Activated CD8-positive, alpha-beta memory T cell treated with anti-CD3 and anti-CD28 coated beads, Interleukin-2, amount 10 ng/mL, durations not matched to agents 7 days and 5 days (primary cell): ENCODE measurements at regions not wholly inside any gene's neighbourhood (a gene's known extent, or its start where the extent isn't known, plus 50 kb on each side); places are given as distances from the start of the nearest gene placed in this dataset.

Source experiments
- ATAC-seq: fragments of 150-1000 bp; cut with Tn5 transposase; one replicate; pipeline ENCODE4 v1.10.0; 2021; ENCODE audit warnings: moderate library complexity
- CTCF ChIA-PET: fragments of 350-600 bp; sonication (Branson Sonifier 250); formaldehyde crosslinking; loops from one replicate; lab custom pipeline; 2021; ENCODE audit warnings: antibody characterized with exemption; lab: Charles Lee
- DNase-seq: peaks from one replicate; pipeline ENCODE4 v3.0.0-alpha.2; 2020
- H3K27ac Mint-ChIP-seq: one replicate; pipeline ENCODE4 v1.8.0; 2021; ENCODE audit warnings: mild to moderate bottlenecking, mixed read lengths
- H3K27me3 Mint-ChIP-seq: one replicate; pipeline ENCODE4 v1.8.0; 2021; ENCODE audit warnings: mixed read lengths
- H3K36me3 Mint-ChIP-seq: one replicate; pipeline ENCODE4 v1.8.0; 2021; ENCODE audit warnings: mild to moderate bottlenecking, mixed read lengths
- H3K4me1 Mint-ChIP-seq: one replicate; pipeline ENCODE4 v1.8.0; 2021; ENCODE audit warnings: mixed read lengths
- H3K4me3 Mint-ChIP-seq: one replicate; pipeline ENCODE4 v1.8.0; 2021; ENCODE audit warnings: mild to moderate bottlenecking, moderate library complexity, mixed read lengths
- H3K9me3 Mint-ChIP-seq: one replicate; pipeline ENCODE4 v1.8.0; 2022; ENCODE audit warnings: low read depth, mixed read lengths

DNA sequence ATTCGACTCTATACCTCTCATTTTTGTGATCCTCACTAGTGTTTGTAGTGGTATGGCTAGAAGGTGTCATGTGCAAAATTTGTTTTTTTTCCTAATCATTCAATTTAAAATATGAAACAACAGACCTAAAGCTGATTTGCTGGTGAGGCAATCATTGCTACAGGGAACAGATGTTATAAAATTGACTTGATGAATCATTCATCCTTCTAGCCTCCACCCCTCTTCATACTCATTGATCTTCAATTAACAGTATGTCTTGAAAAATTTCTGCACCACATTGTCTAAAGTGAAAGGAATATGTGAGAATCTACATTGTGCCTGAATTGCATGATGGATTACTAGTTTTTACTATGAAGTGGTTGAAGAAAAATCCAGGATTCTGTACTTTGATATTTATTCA is 349.0 kb upstream of the NAV3 start:
- H3K27ac Mint-ChIP-seq = no peak overlapping the region
- no peaks in the 10 kb centered on the region for H3K4me1 Mint-ChIP-seq
- peaks cover 4% of the 10 kb centered on the region for H3K9me3 Mint-ChIP-seq
- H3K36me3 Mint-ChIP-seq = no peaks in the 10 kb centered on the region
- H3K4me3 Mint-ChIP-seq = no peak overlapping the region
- CTCF ChIA-PET = no interaction called here
- DNase-seq = no peak
- H3K27me3 Mint-ChIP-seq = no peaks in the 10 kb centered on the region
- no peak for ATAC-seq

DNA sequence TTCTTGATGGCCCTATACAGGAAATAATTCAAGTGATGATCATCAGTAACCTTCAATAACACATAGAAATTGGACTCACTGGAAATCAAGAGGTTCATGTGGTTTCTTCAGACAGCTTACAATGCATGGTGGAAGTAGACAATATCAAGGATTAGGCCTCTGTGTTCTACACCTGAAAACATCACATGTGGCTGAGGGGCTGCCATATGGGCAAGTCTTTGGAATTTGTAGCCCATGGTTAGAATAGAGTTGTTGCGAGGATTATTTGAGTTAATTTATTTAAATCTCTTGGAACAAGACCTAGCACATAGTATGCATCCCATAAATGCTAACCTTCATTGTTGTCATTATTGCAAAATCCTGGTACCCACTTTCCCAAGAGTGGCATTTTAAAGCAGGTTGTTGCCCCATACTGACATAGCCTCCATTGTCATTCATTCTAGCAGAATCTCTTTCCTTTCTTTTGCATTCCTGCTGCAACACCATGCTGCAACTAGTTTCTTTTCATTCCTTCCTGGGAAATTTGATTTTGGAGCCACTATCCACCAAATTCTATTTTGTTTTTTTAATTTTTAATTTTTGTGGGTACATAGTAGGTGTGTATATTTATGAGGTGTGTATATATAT is 352.7 kb upstream of the NAV3 start:
- ATAC-seq (no peak), DNase-seq (no peak)
- H3K36me3 Mint-ChIP-seq = no peaks in the 10 kb centered on the region
- no peaks in the 10 kb centered on the region for H3K4me1 Mint-ChIP-seq
- no peak overlapping the region for H3K27ac Mint-ChIP-seq
- no peak overlapping the region for H3K4me3 Mint-ChIP-seq
- peaks cover 2% of the 10 kb centered on the region for H3K9me3 Mint-ChIP-seq
- CTCF ChIA-PET = no interaction called here
- H3K27me3 Mint-ChIP-seq = no peaks in the 10 kb centered on the region

DNA sequence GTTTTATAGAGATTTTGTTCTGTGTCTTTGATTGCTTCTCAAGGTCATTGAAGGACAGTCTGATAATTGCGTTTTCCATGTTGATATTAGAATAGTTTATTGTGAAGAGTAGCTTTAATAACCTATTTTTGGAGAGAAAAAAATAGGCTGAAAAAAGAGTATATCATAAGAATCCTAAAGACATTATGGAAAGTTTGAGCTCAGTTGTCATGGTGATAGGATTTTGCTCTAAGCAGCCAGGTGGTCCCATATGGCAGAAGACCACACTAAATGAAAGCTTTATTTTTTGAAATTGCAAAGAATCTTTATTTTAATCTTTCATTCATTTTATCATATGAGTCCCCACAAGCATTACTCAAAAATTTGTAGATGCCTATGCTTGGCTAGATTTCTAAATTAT is 358.9 kb upstream of the NAV3 start:
- Mint-ChIP-seq H3K27me3 (no peaks in the 10 kb centered on the region), H3K4me3 (no peak overlapping the region), H3K4me1 (no peaks in the 10 kb centered on the region), H3K36me3 (no peaks in the 10 kb centered on the region), H3K27ac (no peak overlapping the region), H3K9me3 (no peaks in the 10 kb centered on the region)
- CTCF ChIA-PET = no interaction called here
- no peak for ATAC-seq
- no peak for DNase-seq

DNA sequence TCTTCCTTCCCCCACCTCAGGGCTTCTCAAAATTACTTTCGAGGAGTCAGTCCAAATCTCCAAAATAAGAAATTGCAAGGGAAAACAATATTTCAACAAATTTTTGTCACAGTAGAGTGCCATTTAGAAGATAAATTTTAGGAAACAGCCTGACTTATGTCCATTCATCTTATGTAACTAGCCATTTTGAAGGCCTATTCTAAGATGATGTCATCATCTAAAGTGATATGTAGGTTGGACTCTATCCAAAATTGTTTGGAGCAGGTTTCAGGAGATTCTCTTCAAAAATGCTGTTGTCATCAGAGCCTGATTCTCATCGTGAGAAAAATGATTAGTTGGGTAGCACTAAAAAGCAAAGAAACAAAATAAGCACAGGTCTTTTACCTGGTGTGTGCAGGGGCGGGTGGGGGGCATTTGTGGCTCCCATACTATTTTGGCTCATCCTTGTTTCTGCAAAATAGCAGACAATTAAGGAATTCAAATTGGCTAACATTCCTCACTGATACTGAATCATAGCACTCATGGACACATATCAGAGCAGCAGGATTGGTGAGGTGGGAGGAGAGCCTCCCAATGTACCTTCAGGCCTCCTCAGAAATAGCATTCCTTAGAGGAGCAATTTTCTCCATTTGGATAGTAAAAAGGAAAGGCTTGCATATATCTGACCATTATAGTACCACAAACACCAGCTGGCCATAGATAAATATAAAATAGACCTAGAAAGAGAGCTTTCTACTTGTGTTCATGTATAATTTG is 360.9 kb upstream of the NAV3 start:
- no peaks in the 10 kb centered on the region for H3K27me3 Mint-ChIP-seq
- no peak overlapping the region for H3K27ac Mint-ChIP-seq
- no peaks in the 10 kb centered on the region for H3K36me3 Mint-ChIP-seq
- H3K4me1 Mint-ChIP-seq = no peaks in the 10 kb centered on the region
- CTCF ChIA-PET = no interaction called here
- no peak overlapping the region for H3K4me3 Mint-ChIP-seq
- ATAC-seq = no peak
- no peak for DNase-seq
- H3K9me3 Mint-ChIP-seq = no peaks in the 10 kb centered on the region

DNA sequence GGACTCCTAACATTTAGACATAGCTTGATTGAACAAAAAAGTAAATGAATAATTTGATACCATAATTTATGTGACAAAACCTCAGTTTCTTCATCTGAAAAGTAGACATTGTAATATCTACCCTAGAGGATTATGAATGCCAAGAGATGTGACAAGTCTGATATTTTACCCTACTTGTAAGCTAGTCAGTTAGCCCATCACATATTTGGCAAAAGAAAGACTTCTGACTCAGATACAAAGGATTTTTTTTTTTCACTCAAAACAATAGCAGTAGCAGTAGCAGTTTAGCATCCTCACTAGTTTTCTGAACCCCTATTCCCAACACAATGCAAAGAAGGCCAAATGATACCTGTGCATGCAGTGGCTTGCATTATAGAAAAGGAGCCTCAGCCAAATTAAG is 377.3 kb upstream of the E2F7 start:
- Mint-ChIP-seq H3K27ac (no peak overlapping the region), H3K4me3 (no peak overlapping the region), H3K36me3 (no peaks in the 10 kb centered on the region), H3K4me1 (no peaks in the 10 kb centered on the region), H3K27me3 (no peaks in the 10 kb centered on the region), H3K9me3 (peaks cover 3% of the 10 kb centered on the region)
- ATAC-seq = no peak
- DNase-seq = no peak
- CTCF ChIA-PET = no interaction called here

DNA sequence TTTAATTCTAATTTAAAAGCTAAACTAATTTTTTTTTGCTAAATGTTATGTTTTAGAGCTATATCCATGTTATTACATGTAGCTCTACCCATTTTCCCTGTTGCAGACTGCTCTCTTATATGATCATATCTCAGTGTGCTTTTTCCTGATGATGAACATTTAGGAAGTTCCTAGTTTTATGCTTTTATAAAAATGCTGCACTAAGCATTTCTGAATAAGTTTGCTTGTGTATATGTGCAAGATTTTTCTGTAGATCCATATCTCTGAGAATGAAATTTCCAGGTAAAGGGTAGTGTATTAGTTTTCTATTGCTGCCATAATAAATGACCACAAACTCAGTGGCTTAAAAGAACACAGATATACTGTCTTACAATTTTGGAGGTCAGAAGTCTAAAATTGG is 374.4 kb upstream of the E2F7 start:
- Mint-ChIP-seq H3K4me1 (no peaks in the 10 kb centered on the region), H3K4me3 (no peak overlapping the region), H3K27ac (no peak overlapping the region), H3K36me3 (no peaks in the 10 kb centered on the region), H3K27me3 (no peaks in the 10 kb centered on the region), H3K9me3 (peaks cover 6% of the 10 kb centered on the region)
- no peak for ATAC-seq
- CTCF ChIA-PET = no interaction called here
- no peak for DNase-seq

DNA sequence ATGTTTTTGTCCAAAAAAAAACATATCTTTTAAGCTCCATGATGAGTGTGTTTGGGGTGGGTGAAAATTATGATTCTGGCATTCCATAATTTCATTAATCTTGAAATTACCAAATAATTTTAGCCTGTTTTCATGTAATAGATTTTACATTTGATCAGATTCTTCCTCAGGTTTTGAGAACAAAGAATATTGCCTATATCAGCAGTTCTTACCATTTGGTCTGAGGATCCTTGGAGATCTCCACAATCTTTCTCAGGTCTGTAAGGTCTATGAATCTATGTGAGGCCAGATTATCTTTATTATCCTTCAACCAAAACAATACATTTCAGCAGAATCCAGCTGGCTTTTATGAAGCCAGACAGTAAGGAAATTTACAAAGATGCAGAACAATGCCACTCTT is 373.3 kb upstream of the E2F7 start:
- Mint-ChIP-seq H3K36me3 (no peaks in the 10 kb centered on the region), H3K4me3 (no peak overlapping the region), H3K9me3 (peaks cover 3% of the 10 kb centered on the region), H3K27ac (no peak overlapping the region), H3K27me3 (no peaks in the 10 kb centered on the region), H3K4me1 (no peaks in the 10 kb centered on the region)
- DNase-seq (no peak), ATAC-seq (no peak)
- CTCF ChIA-PET = no interaction called here

DNA sequence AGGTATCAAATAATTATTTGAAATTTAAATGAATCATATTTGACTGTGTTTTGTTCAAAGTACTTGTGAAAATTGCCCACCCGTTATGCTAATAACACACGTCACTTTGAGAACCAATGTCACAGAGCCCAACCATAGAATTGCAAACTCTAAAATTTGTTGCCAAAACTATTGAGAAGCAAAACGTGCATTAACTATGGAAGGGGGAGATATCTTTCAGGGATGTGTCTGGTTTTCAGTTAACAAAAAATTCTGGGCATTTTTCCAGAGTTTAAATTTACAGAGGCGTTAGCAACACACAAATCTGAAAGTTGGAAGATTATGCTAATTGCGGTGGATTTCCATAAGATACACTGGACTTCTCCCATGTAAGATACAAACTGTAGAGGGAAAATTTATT is 371.8 kb upstream of the E2F7 start:
- no peaks in the 10 kb centered on the region for H3K27me3 Mint-ChIP-seq
- DNase-seq = no peak
- ATAC-seq = no peak
- no peak overlapping the region for H3K27ac Mint-ChIP-seq
- no peak overlapping the region for H3K4me3 Mint-ChIP-seq
- peaks cover 3% of the 10 kb centered on the region for H3K9me3 Mint-ChIP-seq
- no peaks in the 10 kb centered on the region for H3K4me1 Mint-ChIP-seq
- CTCF ChIA-PET = no interaction called here
- no peaks in the 10 kb centered on the region for H3K36me3 Mint-ChIP-seq

DNA sequence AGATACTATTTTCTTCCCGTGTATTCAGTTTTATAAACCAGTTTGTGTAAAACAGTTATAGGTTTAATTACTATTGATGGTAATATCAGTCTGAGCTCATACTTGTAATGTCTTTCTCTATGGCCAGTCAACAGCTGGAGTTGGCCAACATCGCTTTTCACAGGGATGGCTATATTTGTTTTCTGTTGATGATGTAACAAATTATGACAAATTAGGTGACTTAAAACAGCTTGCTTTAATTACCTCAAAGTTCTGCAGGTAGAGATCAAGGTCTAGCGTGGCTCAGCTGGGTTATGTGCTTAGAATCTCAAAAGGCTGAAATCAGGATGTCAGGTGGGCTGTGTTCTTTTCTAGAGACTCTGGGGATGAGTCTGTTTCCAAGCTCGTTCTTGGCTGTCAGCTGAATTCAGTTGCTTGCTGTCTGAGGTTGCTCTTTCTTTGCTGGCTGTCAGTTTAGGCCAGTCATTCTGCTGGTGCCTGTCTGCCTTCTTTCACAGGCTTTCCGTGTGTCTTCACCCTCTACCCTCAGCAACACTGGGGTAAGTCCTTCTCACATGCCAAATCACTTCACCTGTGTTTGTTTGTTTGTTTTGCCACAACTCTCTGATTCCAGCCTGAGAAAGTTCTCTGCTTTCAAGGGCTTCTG is 370.2 kb upstream of the E2F7 start:
- Mint-ChIP-seq H3K27ac (no peak overlapping the region), H3K36me3 (no peaks in the 10 kb centered on the region), H3K4me1 (no peaks in the 10 kb centered on the region), H3K27me3 (no peaks in the 10 kb centered on the region), H3K9me3 (peaks cover 3% of the 10 kb centered on the region), H3K4me3 (no peak overlapping the region)
- CTCF ChIA-PET = no interaction called here
- ATAC-seq (no peak), DNase-seq (no peak)

DNA sequence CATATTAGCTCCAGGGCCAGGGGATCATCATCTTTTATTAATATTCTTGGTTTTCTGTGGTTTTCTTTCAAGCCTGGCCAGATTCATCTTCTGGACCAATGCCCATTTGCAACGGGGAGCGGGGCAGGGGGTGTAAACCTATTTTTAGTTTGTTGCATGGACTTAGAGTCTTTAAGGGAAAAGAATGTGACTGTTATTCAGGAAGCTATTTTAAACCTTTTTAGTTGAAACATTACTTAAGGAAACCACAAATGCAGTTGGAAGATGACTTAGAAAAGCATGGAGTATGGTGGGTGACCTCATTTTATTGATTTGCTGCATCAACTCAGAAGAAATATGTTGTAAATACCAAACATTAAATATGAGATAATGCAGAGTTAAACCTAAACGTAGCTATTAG is 368.4 kb upstream of the E2F7 start:
- peaks cover 3% of the 10 kb centered on the region for H3K9me3 Mint-ChIP-seq
- H3K27me3 Mint-ChIP-seq = no peaks in the 10 kb centered on the region
- DNase-seq = no peak
- no peak overlapping the region for H3K27ac Mint-ChIP-seq
- CTCF ChIA-PET = no interaction called here
- no peaks in the 10 kb centered on the region for H3K36me3 Mint-ChIP-seq
- no peak for ATAC-seq
- no peaks in the 10 kb centered on the region for H3K4me1 Mint-ChIP-seq
- no peak overlapping the region for H3K4me3 Mint-ChIP-seq

DNA sequence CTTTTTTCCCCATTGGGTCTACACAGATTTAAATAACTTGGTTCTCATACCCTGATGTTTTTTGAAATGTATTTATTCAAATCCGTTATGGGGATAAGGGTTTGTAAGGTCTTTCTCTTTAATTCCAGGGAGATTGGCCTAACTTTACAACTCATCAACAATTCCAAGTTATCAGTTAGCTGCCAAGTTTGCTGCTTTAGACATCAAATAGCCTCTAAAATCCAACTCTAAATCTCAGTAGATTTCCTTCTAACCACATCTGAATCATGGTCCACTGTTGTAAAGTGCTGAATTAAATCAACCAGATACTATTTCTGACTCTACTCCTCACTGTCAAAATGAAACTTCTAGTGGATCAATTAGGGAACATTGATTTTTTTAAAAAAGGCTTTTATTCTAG is 364.1 kb upstream of the E2F7 start:
- Mint-ChIP-seq H3K36me3 (no peaks in the 10 kb centered on the region), H3K27me3 (no peaks in the 10 kb centered on the region), H3K4me1 (no peaks in the 10 kb centered on the region), H3K9me3 (no peaks in the 10 kb centered on the region), H3K27ac (no peak overlapping the region), H3K4me3 (no peak overlapping the region)
- DNase-seq (no peak), ATAC-seq (no peak)
- CTCF ChIA-PET = no interaction called here

DNA sequence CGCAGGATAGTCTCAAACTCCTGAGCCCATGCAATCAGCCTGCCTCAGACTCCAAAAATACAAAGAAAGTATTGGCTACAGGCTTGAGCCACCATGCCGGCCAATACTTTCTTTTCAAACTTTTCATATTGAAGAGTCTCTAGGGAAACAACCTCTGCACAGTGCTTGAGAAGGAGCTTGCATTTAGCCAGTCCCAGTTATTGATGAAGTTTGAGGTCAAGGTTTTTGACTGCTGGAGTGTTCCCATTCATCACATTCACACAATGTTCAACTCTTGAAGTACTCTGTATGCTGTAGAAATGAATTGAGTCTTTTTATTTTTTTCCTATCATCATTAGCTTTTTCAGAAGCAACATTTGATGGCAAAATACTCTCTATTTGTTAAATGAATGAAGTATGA is 355.8 kb upstream of the E2F7 start:
- H3K27ac Mint-ChIP-seq = no peak overlapping the region
- no peak for ATAC-seq
- no peak overlapping the region for H3K4me3 Mint-ChIP-seq
- H3K36me3 Mint-ChIP-seq = no peaks in the 10 kb centered on the region
- H3K9me3 Mint-ChIP-seq = no peaks in the 10 kb centered on the region
- no peak for DNase-seq
- H3K4me1 Mint-ChIP-seq = no peaks in the 10 kb centered on the region
- no peaks in the 10 kb centered on the region for H3K27me3 Mint-ChIP-seq
- CTCF ChIA-PET = no interaction called here

DNA sequence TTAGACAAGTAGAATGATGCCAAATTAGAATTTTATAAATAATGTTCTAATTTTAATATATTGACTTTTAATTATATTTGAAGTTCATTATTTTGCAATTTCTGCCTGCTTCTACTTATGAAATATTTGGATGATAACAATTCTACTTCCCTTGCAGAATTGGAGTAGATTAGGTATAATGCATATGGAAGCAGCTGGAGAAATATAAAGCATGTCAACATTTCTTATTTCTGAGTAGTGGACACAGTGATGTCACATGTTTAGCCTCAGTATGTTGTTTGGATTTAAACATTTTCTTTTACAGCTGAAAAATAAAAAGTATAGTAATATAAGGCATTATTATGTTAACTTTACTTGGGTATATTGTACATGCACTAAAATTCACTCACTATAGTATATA is 344.2 kb upstream of the E2F7 start:
- CTCF ChIA-PET = no interaction called here
- no peaks in the 10 kb centered on the region for H3K4me1 Mint-ChIP-seq
- H3K36me3 Mint-ChIP-seq = no peaks in the 10 kb centered on the region
- H3K27ac Mint-ChIP-seq = no peak overlapping the region
- ATAC-seq (no peak), DNase-seq (no peak)
- no peaks in the 10 kb centered on the region for H3K9me3 Mint-ChIP-seq
- no peak overlapping the region for H3K4me3 Mint-ChIP-seq
- no peaks in the 10 kb centered on the region for H3K27me3 Mint-ChIP-seq

DNA sequence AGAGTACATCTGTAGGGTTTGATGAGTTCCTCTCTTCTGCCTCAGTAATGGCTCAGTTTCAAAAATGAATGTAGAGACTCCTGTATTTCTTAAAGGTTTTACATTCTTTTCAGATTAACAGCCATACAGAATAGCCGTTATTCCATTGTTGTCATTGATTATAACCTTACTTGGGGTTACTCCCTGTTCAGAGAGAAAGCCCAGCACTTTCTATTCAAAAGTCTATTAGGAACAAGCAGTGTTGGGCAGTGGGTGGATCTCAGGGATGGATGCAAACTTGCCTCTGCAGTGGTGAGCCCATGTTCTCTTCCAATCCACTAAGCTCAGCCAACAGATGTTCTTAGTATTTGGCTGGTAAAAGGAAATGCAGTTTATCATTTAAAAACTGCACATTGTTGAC is 342.6 kb upstream of the E2F7 start:
- no peaks in the 10 kb centered on the region for H3K4me1 Mint-ChIP-seq
- H3K4me3 Mint-ChIP-seq = no peak overlapping the region
- DNase-seq (no peak), ATAC-seq (no peak)
- H3K27ac Mint-ChIP-seq = no peak overlapping the region
- H3K36me3 Mint-ChIP-seq = no peaks in the 10 kb centered on the region
- H3K9me3 Mint-ChIP-seq = no peaks in the 10 kb centered on the region
- CTCF ChIA-PET = no interaction called here
- no peaks in the 10 kb centered on the region for H3K27me3 Mint-ChIP-seq
